K562 (cell line): ENCODE measurements at regions not wholly inside any gene's neighbourhood (a gene's known extent, or its start where the extent isn't known, plus 50 kb on each side); places are given as distances from the start of the nearest gene placed in this dataset.

Experiments used
- BCOR ChIP-seq: fragments of 450-650 bp; IDR thresholded peaks from 2 replicates; pipeline ENCODE4 v1.6.1; 2016
- CHD2 ChIP-seq: IDR thresholded peaks from 2 replicates; pipeline ENCODE4 v1.6.1; 2011; ENCODE audit warnings: low read depth, low read length
- DEAF1 ChIP-seq: fragments of 450-650 bp; formaldehyde crosslinking; IDR thresholded peaks from 2 replicates; pipeline ENCODE4 v1.4.0; 2020; ENCODE audit warnings: mild to moderate bottlenecking, moderate library complexity
- GMEB1 ChIP-seq: fragments of 250-450 bp; sonication (Bioruptor Pico); IDR thresholded peaks from 2 replicates; pipeline ENCODE4 v1.4.0; 2020; ENCODE audit warnings: mild to moderate bottlenecking
- HLTF ChIP-seq: fragments of 450-650 bp; IDR thresholded peaks from 2 replicates; pipeline ENCODE4 v1.6.1; 2016
- KLF6 ChIP-seq: fragments of 250-450 bp; sonication (Bioruptor Pico); IDR thresholded peaks from 2 replicates; pipeline ENCODE4 v1.4.0; 2020; ENCODE audit warnings: mild to moderate bottlenecking, moderate library complexity, borderline replicate concordance
- MXD1 ChIP-seq: fragments of 250-450 bp; sonication (Bioruptor Pico); IDR thresholded peaks from 2 replicates; pipeline ENCODE4 v1.8.0; 2021; ENCODE audit warnings: borderline replicate concordance, mild to moderate bottlenecking, moderate library complexity; ENCODE audit not compliant: poor library complexity, severe bottlenecking
- PML ChIP-seq: IDR thresholded peaks from 2 replicates; pipeline ENCODE4 v1.6.1; 2012; ENCODE audit warnings: low read length, inconsistent platforms
- POLR2G ChIP-seq: fragments of 200-400 bp; formaldehyde crosslinking; IDR thresholded peaks from 2 replicates; pipeline ENCODE4 v1.6.1; 2017; ENCODE audit warnings: low read depth, mild to moderate bottlenecking, antibody characterized with exemption, low read length, moderate library complexity
- SIN3B ChIP-seq: fragments of 450-650 bp; IDR thresholded peaks from 2 replicates; pipeline ENCODE4 v1.6.1; 2017; ENCODE audit warnings: low read depth, mild to moderate bottlenecking, moderate library complexity
- SMC3 ChIP-seq: conservative IDR thresholded peaks from 2 replicates; pipeline ENCODE4 v1.6.1; 2011; ENCODE audit warnings: low read depth, low read length, improper control_type of control experiment; ENCODE audit not compliant: insufficient read depth
- SNIP1 ChIP-seq: fragments of 450-650 bp; IDR thresholded peaks from 2 replicates; pipeline ENCODE4 v1.7.1; 2017; ENCODE audit warnings: low read depth, mild to moderate bottlenecking
- SREBF2 ChIP-seq: sonication (generic); formaldehyde crosslinking; IDR thresholded peaks from 2 replicates; pipeline ENCODE4 v1.4.0; 2020; ENCODE audit warnings: mild to moderate bottlenecking, missing genetic modification reagents
- SRSF3 ChIP-seq: fragments of 200-400 bp; formaldehyde crosslinking; IDR thresholded peaks from 2 replicates; pipeline ENCODE4 v1.6.1; 2016; ENCODE audit warnings: mild to moderate bottlenecking, low read length, moderate library complexity; ENCODE audit not compliant: insufficient read depth
- ZNF224 ChIP-seq: sonication (generic); formaldehyde crosslinking; IDR thresholded peaks from 2 replicates; pipeline ENCODE4 v1.8.0; 2022; ENCODE audit warnings: mild to moderate bottlenecking, missing genetic modification reagents
- ZNF24 ChIP-seq: fragments of 450-650 bp; IDR thresholded peaks from 2 replicates; pipeline ENCODE4 v1.6.1; 2016
- ZNF41 ChIP-seq: fragments of 250-450 bp; sonication (Bioruptor Pico); conservative IDR thresholded peaks from 2 replicates; pipeline ENCODE4 v1.4.0; 2020; ENCODE audit warnings: mild to moderate bottlenecking
- ZNF766 ChIP-seq: fragments of 200-800 bp; sonication (Bioruptor generic); conservative IDR thresholded peaks from 2 replicates; pipeline ENCODE4 v1.6.1; 2016; ENCODE audit warnings: missing genetic modification characterization, missing compliant biosample characterization

GRCh38 chr2:111702119-111702803, 181.7 kb downstream of the ANAPC1 start (continued):
- TF ChIP-seq DEAF1 (peak; percentile 75), MXD1 (CRISPR knock-in tag) (no peak), ZNF766 (no peak), ZNF224 (no peak), SNIP1 (no peak), ZNF41 (no peak), BCOR (no peak), SREBF2 (CRISPR knock-in tag) (no peak), SRSF3 (no peak), POLR2G (no peak), HLTF (no peak), SIN3B (no peak), ZNF24 (no peak), SMC3 (peak; percentile 85), PML (no peak), GMEB1 (CRISPR knock-in tag) (no peak), CHD2 (no peak), KLF6 (CRISPR knock-in tag) (no peak)
